ENCODE measurements at regions not wholly inside any gene's neighbourhood (a gene's known extent, or its start where the extent isn't known, plus 50 kb on each side); places are given as distances from the start of the nearest gene placed in this dataset.

DNA sequence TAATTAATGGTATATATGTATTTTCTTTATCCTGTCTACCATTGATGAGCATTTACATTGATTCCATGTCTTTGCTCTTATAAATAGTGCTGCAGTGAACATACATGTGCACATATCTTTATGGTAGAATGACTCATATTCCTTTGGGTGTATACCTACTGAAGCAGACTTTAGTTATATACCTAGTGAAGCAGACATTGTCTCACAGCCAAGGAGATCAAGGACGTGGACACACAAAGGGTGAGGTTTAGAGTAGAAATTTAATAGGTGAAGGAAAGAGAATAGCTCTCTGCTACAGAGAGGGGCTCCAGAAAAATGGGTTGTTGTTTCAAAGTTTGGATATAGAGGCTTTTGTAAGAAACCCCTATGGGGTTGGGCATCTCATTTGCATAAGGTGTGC, 700.3 kb downstream of the CDH11 start:
- TF ChIP-seq, protein P1, sequence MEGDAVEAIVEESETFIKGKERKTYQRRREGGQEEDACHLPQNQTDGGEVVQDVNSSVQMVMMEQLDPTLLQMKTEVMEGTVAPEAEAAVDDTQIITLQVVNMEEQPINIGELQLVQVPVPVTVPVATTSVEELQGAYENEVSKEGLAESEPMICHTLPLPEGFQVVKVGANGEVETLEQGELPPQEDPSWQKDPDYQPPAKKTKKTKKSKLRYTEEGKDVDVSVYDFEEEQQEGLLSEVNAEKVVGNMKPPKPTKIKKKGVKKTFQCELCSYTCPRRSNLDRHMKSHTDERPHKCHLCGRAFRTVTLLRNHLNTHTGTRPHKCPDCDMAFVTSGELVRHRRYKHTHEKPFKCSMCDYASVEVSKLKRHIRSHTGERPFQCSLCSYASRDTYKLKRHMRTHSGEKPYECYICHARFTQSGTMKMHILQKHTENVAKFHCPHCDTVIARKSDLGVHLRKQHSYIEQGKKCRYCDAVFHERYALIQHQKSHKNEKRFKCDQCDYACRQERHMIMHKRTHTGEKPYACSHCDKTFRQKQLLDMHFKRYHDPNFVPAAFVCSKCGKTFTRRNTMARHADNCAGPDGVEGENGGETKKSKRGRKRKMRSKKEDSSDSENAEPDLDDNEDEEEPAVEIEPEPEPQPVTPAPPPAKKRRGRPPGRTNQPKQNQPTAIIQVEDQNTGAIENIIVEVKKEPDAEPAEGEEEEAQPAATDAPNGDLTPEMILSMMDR (IDR thresholded peaks at IDR 0.05): no peak
- no peak for TF ChIP-seq POLR2A (IDR thresholded peaks at IDR 0.05)
